Activated CD4-positive, alpha-beta T cell treated with anti-CD3 and anti-CD28 coated beads for 24 hours (primary cell): ENCODE measurements at regions not wholly inside any gene's neighbourhood (a gene's known extent, or its start where the extent isn't known, plus 50 kb on each side); places are given as distances from the start of the nearest gene placed in this dataset.

ENCODE experiments used
- DNase-seq, 2 donors: peaks; one replicate each; pipeline ENCODE4 v3.0.0-alpha.2; 2020; ENCODE audit warnings: low read depth in 2 of 2

- no peak for DNase-seq
Observed at GRCh38 chr5:74094782-74095108, 468.7 kb downstream of the ARHGEF28 start.

- DNase-seq = no peak
Observed at GRCh38 chr5:74094096-74094781, 468.2 kb downstream of the ARHGEF28 start.

- no peak for DNase-seq
Observed at GRCh38 chr5:74093561-74093960, 467.6 kb downstream of the ARHGEF28 start.

GRCh38 chr5:74092766-74093165 is 466.8 kb downstream of the ARHGEF28 start:
- no peak for DNase-seq

- no peak for DNase-seq
Observed at GRCh38 chr5:74085782-74086181, 459.8 kb downstream of the ARHGEF28 start.

GRCh38 chr5:74085186-74085585 is 459.2 kb downstream of the ARHGEF28 start:
- DNase-seq = no peak

GRCh38 chr5:74083096-74083791 is 457.2 kb downstream of the ARHGEF28 start:
- no peak for DNase-seq

GRCh38 chr5:74082512-74083055 is 456.6 kb downstream of the ARHGEF28 start:
- no peak for DNase-seq

GRCh38 chr5:74081126-74081525 is 455.1 kb downstream of the ARHGEF28 start:
- DNase-seq = no peak

GRCh38 chr5:74079971-74080556 is 454.1 kb downstream of the ARHGEF28 start:
- DNase-seq = no peak

- DNase-seq = no peak
Observed at GRCh38 chr5:74075501-74076484, 449.8 kb downstream of the ARHGEF28 start.

GRCh38 chr5:74074111-74074510 is 448.1 kb downstream of the ARHGEF28 start:
- no peak for DNase-seq

- DNase-seq = no peak
Observed at GRCh38 chr5:74073257-74073656, 447.3 kb downstream of the ARHGEF28 start.

- DNase-seq = no peak
Observed at GRCh38 chr5:74072646-74073045, 446.6 kb downstream of the ARHGEF28 start.

GRCh38 chr5:74070766-74071165 is 444.8 kb downstream of the ARHGEF28 start:
- no peak for DNase-seq

- no peak for DNase-seq
Observed at GRCh38 chr5:74069741-74070140, 443.7 kb downstream of the ARHGEF28 start.

GRCh38 chr5:74067748-74068541 is 441.9 kb downstream of the ARHGEF28 start:
- no peak for DNase-seq

- no peak for DNase-seq
Observed at GRCh38 chr5:74064911-74065310, 438.9 kb downstream of the ARHGEF28 start.

GRCh38 chr5:74064225-74064624 is 438.2 kb downstream of the ARHGEF28 start:
- DNase-seq = no peak

- no peak for DNase-seq
Observed at GRCh38 chr5:74063821-74064220, 437.8 kb downstream of the ARHGEF28 start.

- DNase-seq = no peak
Observed at GRCh38 chr5:74063346-74063745, 437.4 kb downstream of the ARHGEF28 start.
